Fibroblast of skin of scalp (primary cell): ENCODE measurements at regions not wholly inside any gene's neighbourhood (a gene's known extent, or its start where the extent isn't known, plus 50 kb on each side); places are given as distances from the start of the nearest gene placed in this dataset.

Experiments
- DNase-seq: peaks from one replicate; pipeline ENCODE4 v3.0.0-alpha.2; 2013

GRCh38 chr12:67155863-67156262 lies 113.3 kb upstream of the CAND1 start:
- peak; percentile 7 for DNase-seq

GRCh38 chr12:67161322-67161918 lies 107.7 kb upstream of the CAND1 start:
- DNase-seq = peak; percentile 42

GRCh38 chr12:67173258-67173657 lies 95.9 kb upstream of the CAND1 start:
- DNase-seq = no peak

- no peak for DNase-seq
Observed at GRCh38 chr12:67182551-67182950, 86.6 kb upstream of the CAND1 start.

GRCh38 chr12:67193704-67194103 lies 75.5 kb upstream of the CAND1 start:
- peak; percentile 37 for DNase-seq

GRCh38 chr12:67200386-67200785 lies 68.8 kb upstream of the CAND1 start:
- DNase-seq = no peak

- no peak for DNase-seq
Observed at GRCh38 chr12:67202011-67202677, 67.0 kb upstream of the CAND1 start.

GRCh38 chr12:67202678-67203012 lies 66.5 kb upstream of the CAND1 start:
- DNase-seq = no peak

GRCh38 chr12:67208281-67209067 lies 60.7 kb upstream of the CAND1 start:
- no peak for DNase-seq

GRCh38 chr12:67211029-67211428 lies 58.1 kb upstream of the CAND1 start:
- no peak for DNase-seq

- DNase-seq = no peak
Observed at GRCh38 chr12:67211494-67211893, 57.7 kb upstream of the CAND1 start.

- DNase-seq = no peak
Observed at GRCh38 chr12:67217647-67218046, 51.5 kb upstream of the CAND1 start.
